ENCODE measurements at regions not wholly inside any gene's neighbourhood (a gene's known extent, or its start where the extent isn't known, plus 50 kb on each side); places are given as distances from the start of the nearest gene placed in this dataset.

DNA sequence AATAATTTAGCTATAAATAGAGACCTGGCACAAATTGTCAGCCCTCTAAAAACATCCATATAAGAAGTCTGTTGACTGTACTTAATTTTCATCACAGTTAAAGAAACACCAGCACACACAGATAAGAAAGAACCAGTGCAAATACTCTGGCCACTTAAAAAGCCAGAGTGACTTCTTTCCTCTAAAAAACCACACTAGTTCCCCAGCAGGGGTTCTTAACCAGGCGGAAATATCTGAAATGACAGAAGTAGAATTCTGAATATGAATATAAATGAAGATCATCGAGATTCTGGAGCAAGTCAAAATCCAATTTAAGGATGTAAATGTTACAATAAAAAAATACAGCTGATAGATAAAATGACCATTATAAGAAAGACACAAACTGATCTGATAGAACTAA is 870.6 kb upstream of the ADGRL4 start:
- Histone ChIP-seq H3K4me1 (ENCODE audit: control insufficient read depth in 1 of 2, insufficient read depth in 2 of 2, low read length in 2 of 2) (no peaks in the 10 kb centered on the region), H3K27me3 (ENCODE audit: control insufficient read depth in 2 of 2, insufficient read depth in 2 of 2, low read length in 2 of 2) (no peaks in the 10 kb centered on the region), H3K4me3 (replicated peaks in 1 of 3; ENCODE audit: low read depth in 2 of 3, low read length in 3 of 3) (no peak overlapping the region), H3K9me3 (replicated peaks in 1 of 2; ENCODE audit: control insufficient read depth in 1 of 2, insufficient read depth in 1 of 2, low read length in 2 of 2) (peaks cover 27 to 31% of the 10 kb centered on the region in 2 donors), H3K9ac (ENCODE audit: insufficient read depth, low read length, poor library complexity, severe bottlenecking) (no peak overlapping the region), H3K36me3 (replicated peaks in 1 of 2; ENCODE audit: control insufficient read depth in 1 of 2, insufficient read depth in 2 of 2, low read length in 2 of 2) (no peaks in the 10 kb centered on the region), H2AFZ (ENCODE audit: insufficient read depth, low read depth, low read length, poor library complexity, severe bottlenecking) (no peak overlapping the region), H3K4me2 (replicated peaks; ENCODE audit: extremely low read depth, low read length, poor library complexity, severe bottlenecking) (no peak overlapping the region), H3K79me2 (ENCODE audit: insufficient read depth, low read length) (no peaks in the 10 kb centered on the region), H4K20me1 (ENCODE audit: insufficient read depth, low read length) (no peaks in the 10 kb centered on the region), H3K27ac (ENCODE audit: low read depth in 1 of 2, low read length in 2 of 2) (no peak overlapping the region)
- Mint-ChIP-seq H3K27me3 (ENCODE audit: low read depth in 3 of 3) (no peaks in the 10 kb centered on the region), H3K36me3 (no peaks in the 10 kb centered on the region), H3K4me1 (no peaks in the 10 kb centered on the region), H3K9me3 (peaks cover 12 to 33% (median 22%) of the 10 kb centered on the region in 7 donors), H3K27ac (no peak overlapping the region), H3K4me3 (no peak overlapping the region)
- TF ChIP-seq, protein P1, sequence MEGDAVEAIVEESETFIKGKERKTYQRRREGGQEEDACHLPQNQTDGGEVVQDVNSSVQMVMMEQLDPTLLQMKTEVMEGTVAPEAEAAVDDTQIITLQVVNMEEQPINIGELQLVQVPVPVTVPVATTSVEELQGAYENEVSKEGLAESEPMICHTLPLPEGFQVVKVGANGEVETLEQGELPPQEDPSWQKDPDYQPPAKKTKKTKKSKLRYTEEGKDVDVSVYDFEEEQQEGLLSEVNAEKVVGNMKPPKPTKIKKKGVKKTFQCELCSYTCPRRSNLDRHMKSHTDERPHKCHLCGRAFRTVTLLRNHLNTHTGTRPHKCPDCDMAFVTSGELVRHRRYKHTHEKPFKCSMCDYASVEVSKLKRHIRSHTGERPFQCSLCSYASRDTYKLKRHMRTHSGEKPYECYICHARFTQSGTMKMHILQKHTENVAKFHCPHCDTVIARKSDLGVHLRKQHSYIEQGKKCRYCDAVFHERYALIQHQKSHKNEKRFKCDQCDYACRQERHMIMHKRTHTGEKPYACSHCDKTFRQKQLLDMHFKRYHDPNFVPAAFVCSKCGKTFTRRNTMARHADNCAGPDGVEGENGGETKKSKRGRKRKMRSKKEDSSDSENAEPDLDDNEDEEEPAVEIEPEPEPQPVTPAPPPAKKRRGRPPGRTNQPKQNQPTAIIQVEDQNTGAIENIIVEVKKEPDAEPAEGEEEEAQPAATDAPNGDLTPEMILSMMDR (IDR thresholded peaks at IDR 0.05) = no peak
- no peak for DNase-seq
- intact Hi-C loops (cut with micrococcal nuclease) = no loop called here
- no CpG with 5 or more reads among the region's 2 CpGs for WGBS (ENCODE audit: insufficient coverage)

DNA sequence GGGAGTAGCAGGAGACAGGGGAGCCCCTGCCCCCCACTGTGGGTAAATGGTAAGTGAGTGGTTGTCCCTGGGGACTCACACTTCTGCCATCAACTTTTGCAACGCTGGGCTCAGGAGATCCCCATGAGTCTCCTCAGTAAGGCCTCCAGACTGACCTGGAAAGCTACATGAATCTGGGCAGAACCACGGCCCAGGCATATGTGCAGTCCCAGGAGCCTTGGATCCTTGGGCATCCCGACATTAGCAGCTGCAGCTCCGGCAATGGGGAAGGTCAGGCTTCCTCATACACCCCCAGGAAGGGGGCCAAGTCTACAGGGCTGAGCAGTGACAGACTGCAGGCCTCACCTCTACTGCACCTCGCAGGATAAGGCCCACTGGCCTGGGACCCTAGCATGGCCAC is 868.7 kb upstream of the ADGRL4 start:
- Mint-ChIP-seq H3K4me1 (no peaks in the 10 kb centered on the region), H3K9me3 (peaks cover 10 to 30% (median 20%) of the 10 kb centered on the region in 7 donors), H3K27me3 (ENCODE audit: low read depth in 3 of 3) (no peaks in the 10 kb centered on the region), H3K4me3 (no peak overlapping the region), H3K27ac (no peak overlapping the region), H3K36me3 (no peaks in the 10 kb centered on the region)
- H3K9ac ChIP-seq (ENCODE audit: insufficient read depth, low read length, poor library complexity, severe bottlenecking) = no peak overlapping the region
- H3K27ac ChIP-seq (ENCODE audit: low read depth in 1 of 2, low read length in 2 of 2) = no peak overlapping the region
- intact Hi-C loops (cut with micrococcal nuclease) = no loop called here
- H3K4me2 ChIP-seq (replicated peaks; ENCODE audit: extremely low read depth, low read length, poor library complexity, severe bottlenecking) = no peak overlapping the region
- H3K27me3 ChIP-seq (ENCODE audit: control insufficient read depth in 2 of 2, insufficient read depth in 2 of 2, low read length in 2 of 2) = no peaks in the 10 kb centered on the region
- H4K20me1 ChIP-seq (ENCODE audit: insufficient read depth, low read length) = no peaks in the 10 kb centered on the region
- H3K36me3 ChIP-seq (replicated peaks in 1 of 2; ENCODE audit: control insufficient read depth in 1 of 2, insufficient read depth in 2 of 2, low read length in 2 of 2) = no peaks in the 10 kb centered on the region
- H3K4me3 ChIP-seq (replicated peaks in 1 of 3; ENCODE audit: low read depth in 2 of 3, low read length in 3 of 3) = no peak overlapping the region
- TF ChIP-seq, protein P1 (IDR thresholded peaks at IDR 0.05) = no peak
- H3K79me2 ChIP-seq (ENCODE audit: insufficient read depth, low read length) = no peaks in the 10 kb centered on the region
- H3K9me3 ChIP-seq (replicated peaks in 1 of 2; ENCODE audit: control insufficient read depth in 1 of 2, insufficient read depth in 1 of 2, low read length in 2 of 2) = peaks cover 27 to 31% of the 10 kb centered on the region in 2 donors
- WGBS (ENCODE audit: insufficient coverage) = 95% methylated on average over 5 of the region's 5 CpGs
- DNase-seq = no peak
- no peak overlapping the region for H2AFZ ChIP-seq (ENCODE audit: insufficient read depth, low read depth, low read length, poor library complexity, severe bottlenecking)
- no peaks in the 10 kb centered on the region for H3K4me1 ChIP-seq (ENCODE audit: control insufficient read depth in 1 of 2, insufficient read depth in 2 of 2, low read length in 2 of 2)
